Naive thymus-derived CD4-positive, alpha-beta T cell (primary cell): ENCODE measurements at regions not wholly inside any gene's neighbourhood (a gene's known extent, or its start where the extent isn't known, plus 50 kb on each side); places are given as distances from the start of the nearest gene placed in this dataset.

Experiments
- ATAC-seq: fragments of 150-1000 bp; cut with Tn5 transposase; 2 replicates; pipeline ENCODE4 v1.10.0; 2021; ENCODE audit warnings: mild to moderate bottlenecking, moderate library complexity
- CTCF ChIA-PET: fragments of 350-600 bp; sonication (Branson Sonifier 250); formaldehyde crosslinking; loops from one replicate; lab custom pipeline; 2021; ENCODE audit warnings: antibody characterized with exemption; lab: Charles Lee
- POLR2A ChIA-PET: fragments of 350-600 bp; sonication (Branson Sonifier 250); formaldehyde crosslinking; loops from one replicate; lab custom pipeline; 2021; ENCODE audit warnings: antibody characterized with exemption, inconsistent platforms; lab: Charles Lee
- DNase-seq, 9 donors: peaks; one replicate each; pipeline versions ENCODE4 v3.0.0 to v3.0.0-alpha.2; 2020 to 2022; ENCODE audit warnings: mixed read lengths in 1 of 9
- H3K27ac ChIP-seq: one replicate; pipeline ENCODE4 v1.7.0; 2013; ENCODE audit warnings: mild to moderate bottlenecking, low read depth, low read length, moderate library complexity
- H3K27me3 ChIP-seq, 2 donors: one replicate each; pipeline ENCODE4 v1.7.0; 2013; ENCODE audit warnings: low read length in 2 of 2, mild to moderate bottlenecking in 2 of 2, moderate library complexity in 2 of 2; ENCODE audit not compliant: control insufficient read depth in 2 of 2, insufficient read depth in 2 of 2
- H3K36me3 ChIP-seq, 3 experiments: 1 replicate in 2 of 3; 2 replicates in 1 of 3; pipeline ENCODE4 v1.7.0; 2013; ENCODE audit warnings: low read length in 3 of 3, mild to moderate bottlenecking in 3 of 3, moderate library complexity in 1 of 3; ENCODE audit not compliant: insufficient read depth in 3 of 3, control insufficient read depth in 2 of 3
- H3K4me1 ChIP-seq, 2 donors: one replicate each; pipeline ENCODE4 v1.7.0; 2013; ENCODE audit warnings: low read length in 2 of 2, mild to moderate bottlenecking in 2 of 2, moderate library complexity in 1 of 2; ENCODE audit not compliant: control insufficient read depth in 2 of 2, insufficient read depth in 2 of 2
- H3K4me3 ChIP-seq: 2 replicates; pipeline ENCODE4 v1.7.0; 2013; ENCODE audit warnings: mild to moderate bottlenecking, low read length
- H3K9me3 ChIP-seq, 3 experiments: 1 replicate in 2 of 3; 2 replicates in 1 of 3; pipeline ENCODE4 v1.7.0; 2013; ENCODE audit warnings: low read length in 3 of 3; ENCODE audit not compliant: control insufficient read depth in 2 of 3
- H3K27ac Mint-ChIP-seq, 9 donors: one replicate each; pipeline ENCODE4 v1.8.0; 2020 to 2022; ENCODE audit warnings: mixed read lengths in 9 of 9, mild to moderate bottlenecking in 8 of 9, moderate library complexity in 5 of 9, inconsistent platforms in 2 of 9
- H3K27me3 Mint-ChIP-seq, 5 donors: one replicate each; pipeline ENCODE4 v1.8.0; 2021 to 2022; ENCODE audit warnings: mixed read lengths in 5 of 5, mild to moderate bottlenecking in 1 of 5
- H3K36me3 Mint-ChIP-seq, 5 donors: one replicate each; pipeline ENCODE4 v1.8.0; 2020 to 2022; ENCODE audit warnings: mixed read lengths in 5 of 5, mild to moderate bottlenecking in 3 of 5, inconsistent platforms in 1 of 5
- H3K4me1 Mint-ChIP-seq, 7 donors: one replicate each; pipeline ENCODE4 v1.8.0; 2020 to 2022; ENCODE audit warnings: mixed read lengths in 7 of 7, mild to moderate bottlenecking in 3 of 7, inconsistent platforms in 1 of 7
- H3K4me3 Mint-ChIP-seq, 10 donors: one replicate each; pipeline ENCODE4 v1.8.0; 2020 to 2022; ENCODE audit warnings: mild to moderate bottlenecking in 10 of 10, mixed read lengths in 10 of 10, moderate library complexity in 6 of 10, inconsistent platforms in 2 of 10
- H3K9me3 Mint-ChIP-seq, 11 donors: one replicate each; pipeline ENCODE4 v1.8.0; 2020 to 2022; ENCODE audit warnings: mixed read lengths in 11 of 11, mild to moderate bottlenecking in 4 of 11, inconsistent platforms in 1 of 11, moderate library complexity in 1 of 11
- intact Hi-C, 2 donors: fragments of 100-400 bp; cut with micrococcal nuclease; formaldehyde crosslinking; loops; one replicate each; pipeline ENCODE4 v1.15.1; 2023

DNA sequence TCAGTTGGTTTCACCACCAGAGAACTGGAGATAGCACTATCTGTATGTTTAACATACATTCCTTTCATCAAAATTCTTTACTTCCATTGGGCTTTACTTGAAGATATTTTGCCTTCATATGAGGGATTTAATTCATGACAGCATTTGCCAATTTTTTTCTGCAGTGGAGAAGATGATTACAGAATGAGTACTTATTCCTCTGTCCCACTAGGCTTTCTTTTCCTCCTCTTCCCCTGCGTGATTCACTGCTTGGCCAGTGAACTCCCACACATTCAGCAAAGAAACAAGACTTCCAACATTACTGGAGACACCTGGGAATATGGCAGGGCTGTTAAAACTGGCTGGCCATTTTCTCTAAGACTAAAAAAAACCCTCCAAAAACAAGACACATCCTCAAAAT is 425.8 kb upstream of the KCNH7 start:
- DNase-seq = no peak
- H3K9me3 Mint-ChIP-seq = peaks cover 0 to 12% (median under 1%) of the 10 kb centered on the region in 11 donors
- no peaks in the 10 kb centered on the region for H3K27me3 ChIP-seq
- H3K9me3 ChIP-seq = no peaks in the 10 kb centered on the region
- CTCF ChIA-PET = no interaction called here
- no peak for ATAC-seq
- H3K4me3 Mint-ChIP-seq = no peak overlapping the region
- no peaks in the 10 kb centered on the region for H3K4me1 Mint-ChIP-seq
- H3K27me3 Mint-ChIP-seq = no peaks in the 10 kb centered on the region
- no peak overlapping the region for H3K27ac ChIP-seq
- no peaks in the 10 kb centered on the region for H3K36me3 Mint-ChIP-seq
- POLR2A ChIA-PET = no interaction called here
- intact Hi-C loops = no loop called here
- H3K27ac Mint-ChIP-seq = no peak overlapping the region
- no peak overlapping the region for H3K4me3 ChIP-seq
- no peaks in the 10 kb centered on the region for H3K4me1 ChIP-seq
- no peaks in the 10 kb centered on the region for H3K36me3 ChIP-seq

DNA sequence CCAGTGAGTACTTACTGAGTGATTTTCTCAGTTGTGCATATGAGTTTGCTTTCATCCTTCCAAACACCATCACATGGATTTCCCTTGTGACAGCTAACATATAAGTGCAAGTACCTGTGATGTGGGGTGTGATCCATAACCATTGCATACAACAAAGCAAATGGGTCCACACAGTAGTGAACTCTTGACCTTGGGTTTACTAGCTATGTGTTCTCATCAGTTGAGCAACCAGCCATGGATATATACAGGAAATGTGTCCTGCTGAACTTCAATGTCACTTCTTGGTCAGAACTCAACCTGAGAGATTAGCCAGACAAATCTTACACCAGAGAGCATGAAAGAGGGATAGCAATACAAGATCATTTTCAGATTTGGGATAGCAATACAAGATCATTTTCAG is 420.9 kb upstream of the KCNH7 start:
- H3K27ac ChIP-seq = no peak overlapping the region
- no peaks in the 10 kb centered on the region for H3K9me3 ChIP-seq
- H3K4me1 ChIP-seq = no peaks in the 10 kb centered on the region
- H3K4me3 ChIP-seq = no peak overlapping the region
- Mint-ChIP-seq H3K36me3 (no peaks in the 10 kb centered on the region), H3K4me3 (no peak overlapping the region), H3K4me1 (no peaks in the 10 kb centered on the region), H3K27ac (no peak overlapping the region), H3K27me3 (no peaks in the 10 kb centered on the region), H3K9me3 (peaks cover 0 to 8% (median 0%) of the 10 kb centered on the region in 11 donors)
- H3K27me3 ChIP-seq = no peaks in the 10 kb centered on the region
- ATAC-seq (no peak), DNase-seq (no peak)
- H3K36me3 ChIP-seq = no peaks in the 10 kb centered on the region
- intact Hi-C loops = no loop called here
- CTCF ChIA-PET = no interaction called here
- POLR2A ChIA-PET = no interaction called here

DNA sequence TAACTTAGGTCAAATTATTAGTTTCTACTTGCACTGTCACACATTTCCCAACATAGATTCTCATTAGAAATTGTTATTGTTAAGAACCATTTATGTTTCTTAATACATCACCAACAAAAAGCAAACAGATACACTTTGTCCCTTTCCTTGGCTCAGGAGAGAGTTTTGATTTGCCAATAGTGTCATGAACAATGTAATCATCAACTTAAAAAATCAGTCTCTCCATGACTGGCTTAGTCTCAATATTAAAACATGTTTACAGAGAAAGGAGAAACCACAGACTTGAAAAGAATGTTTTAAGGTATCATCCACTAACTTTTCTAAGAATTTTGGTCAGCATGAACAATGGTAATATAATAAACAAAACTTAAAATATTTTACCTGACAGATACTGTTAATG is 416.5 kb upstream of the KCNH7 start:
- Mint-ChIP-seq H3K27me3 (no peaks in the 10 kb centered on the region), H3K4me3 (no peak overlapping the region), H3K27ac (no peak overlapping the region), H3K36me3 (no peaks in the 10 kb centered on the region), H3K4me1 (no peaks in the 10 kb centered on the region), H3K9me3 (peaks cover 0 to 13% (median 1%) of the 10 kb centered on the region in 11 donors)
- CTCF ChIA-PET = no interaction called here
- H3K27ac ChIP-seq = no peak overlapping the region
- no peaks in the 10 kb centered on the region for H3K4me1 ChIP-seq
- POLR2A ChIA-PET = no interaction called here
- no peaks in the 10 kb centered on the region for H3K36me3 ChIP-seq
- no peaks in the 10 kb centered on the region for H3K9me3 ChIP-seq
- ATAC-seq (no peak), DNase-seq (no peak)
- no peaks in the 10 kb centered on the region for H3K27me3 ChIP-seq
- intact Hi-C loops = no loop called here
- no peak overlapping the region for H3K4me3 ChIP-seq

- intact Hi-C loops = no loop called here
- no peaks in the 10 kb centered on the region for H3K9me3 ChIP-seq
- H3K27ac Mint-ChIP-seq = no peak overlapping the region
- no peak overlapping the region for H3K27ac ChIP-seq
- no peak for DNase-seq
- H3K36me3 Mint-ChIP-seq = no peaks in the 10 kb centered on the region
- H3K36me3 ChIP-seq = no peaks in the 10 kb centered on the region
- no peaks in the 10 kb centered on the region for H3K27me3 ChIP-seq
- H3K27me3 Mint-ChIP-seq = no peaks in the 10 kb centered on the region
- no peaks in the 10 kb centered on the region for H3K4me1 Mint-ChIP-seq
- no peak overlapping the region for H3K4me3 ChIP-seq
- H3K4me3 Mint-ChIP-seq = no peak overlapping the region
- CTCF ChIA-PET = no interaction called here
- no peaks in the 10 kb centered on the region for H3K4me1 ChIP-seq
- POLR2A ChIA-PET = no interaction called here
- H3K9me3 Mint-ChIP-seq = peaks cover 0 to 13% (median 0%) of the 10 kb centered on the region in 11 donors
- no peak for ATAC-seq
These were observed 415.2 kb upstream of the KCNH7 start for GRCh38 chr2:163253621-163254285.

DNA sequence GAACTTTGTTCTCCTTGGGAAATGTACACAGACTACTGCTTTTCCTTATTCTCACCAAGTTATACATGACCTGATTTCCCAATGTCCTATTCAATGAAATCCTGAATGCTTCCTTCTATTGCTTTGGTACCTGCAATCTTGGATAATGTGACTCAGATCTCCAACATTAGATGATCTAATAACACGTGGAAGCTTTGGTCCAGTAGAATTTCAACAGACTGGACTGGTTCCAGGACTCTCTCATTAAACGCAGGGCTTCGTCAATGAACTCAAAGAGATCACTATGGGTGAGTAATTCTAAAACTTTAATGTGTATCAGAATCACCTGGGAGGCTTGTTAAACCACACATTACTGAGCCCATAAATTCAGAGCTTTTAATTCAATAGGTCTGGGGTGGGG is 413.6 kb upstream of the KCNH7 start:
- H3K27ac Mint-ChIP-seq = no peak overlapping the region
- ChIA-PET POLR2A (no interaction called here), CTCF (no interaction called here)
- H3K36me3 Mint-ChIP-seq = no peaks in the 10 kb centered on the region
- Histone ChIP-seq H3K9me3 (no peaks in the 10 kb centered on the region), H3K27ac (no peak overlapping the region), H3K4me3 (no peak overlapping the region), H3K4me1 (no peaks in the 10 kb centered on the region), H3K27me3 (no peaks in the 10 kb centered on the region), H3K36me3 (no peaks in the 10 kb centered on the region)
- intact Hi-C loops = no loop called here
- DNase-seq (no peak), ATAC-seq (no peak)
- H3K4me3 Mint-ChIP-seq = no peak overlapping the region
- no peaks in the 10 kb centered on the region for H3K27me3 Mint-ChIP-seq
- H3K4me1 Mint-ChIP-seq = no peaks in the 10 kb centered on the region
- peaks cover 0 to 10% (median 0%) of the 10 kb centered on the region in 11 donors for H3K9me3 Mint-ChIP-seq

GRCh38 chr2:163248376-163249253 is 410.0 kb upstream of the KCNH7 start:
- no peaks in the 10 kb centered on the region for H3K4me1 ChIP-seq
- H3K27me3 ChIP-seq = no peaks in the 10 kb centered on the region
- no peak for DNase-seq
- Mint-ChIP-seq H3K36me3 (no peaks in the 10 kb centered on the region), H3K4me3 (no peak overlapping the region), H3K4me1 (no peaks in the 10 kb centered on the region), H3K9me3 (peaks cover 0 to 5% (median 0%) of the 10 kb centered on the region in 11 donors), H3K27ac (no peak overlapping the region), H3K27me3 (no peaks in the 10 kb centered on the region)
- ChIA-PET POLR2A (no interaction called here), CTCF (no interaction called here)
- no peak for ATAC-seq
- H3K9me3 ChIP-seq = no peaks in the 10 kb centered on the region
- H3K27ac ChIP-seq = no peak overlapping the region
- no peaks in the 10 kb centered on the region for H3K36me3 ChIP-seq
- H3K4me3 ChIP-seq = no peak overlapping the region
- intact Hi-C loops = no loop called here

- no peaks in the 10 kb centered on the region for H3K27me3 Mint-ChIP-seq
- CTCF ChIA-PET = no interaction called here
These were observed 409.3 kb upstream of the KCNH7 start for GRCh38 chr2:163247847-163248220.

More at GRCh38 chr2:163247847-163248220, 409.3 kb upstream of the KCNH7 start:
- Mint-ChIP-seq H3K4me3 (no peak overlapping the region), H3K9me3 (peaks cover 0 to 3% (median 0%) of the 10 kb centered on the region in 11 donors), H3K27ac (no peak overlapping the region), H3K36me3 (no peaks in the 10 kb centered on the region), H3K4me1 (no peaks in the 10 kb centered on the region)
- POLR2A ChIA-PET = no interaction called here
- Histone ChIP-seq H3K36me3 (no peaks in the 10 kb centered on the region), H3K27me3 (no peaks in the 10 kb centered on the region), H3K4me3 (no peak overlapping the region), H3K9me3 (no peaks in the 10 kb centered on the region), H3K4me1 (no peaks in the 10 kb centered on the region), H3K27ac (no peak overlapping the region)
- DNase-seq (no peak), ATAC-seq (no peak)
- intact Hi-C loops = no loop called here
